ACHN (cell line): ENCODE measurements at regions not wholly inside any gene's neighbourhood (a gene's known extent, or its start where the extent isn't known, plus 50 kb on each side); places are given as distances from the start of the nearest gene placed in this dataset.

Experiments
- DNase-seq: peaks from one replicate; pipeline ENCODE4 v3.0.0-alpha.2; 2015
- in situ Hi-C: cut with HindIII; loops from 2 replicates; pipeline ENCODE4 v1.10.0; 2017; ENCODE audit warnings: low sequenced_read_pairs, low pct_ligation_motif_present, low pct_unique_long_range_greater_than_20kb

GRCh38 chr2:67713376-67713775, 316.2 kb downstream of the ETAA1 start:
- DNase-seq: no peak

GRCh38 chr2:67716895-67717396, 319.8 kb downstream of the ETAA1 start:
- in situ Hi-C loops: no loop called here
- no peak for DNase-seq

More at GRCh38 chr2:67713376-67713775, 316.2 kb downstream of the ETAA1 start:
- in situ Hi-C loops: no loop called here

GRCh38 chr2:67717692-67718091, 320.6 kb downstream of the ETAA1 start:
- DNase-seq: no peak
- in situ Hi-C loops: no loop called here

DNA sequence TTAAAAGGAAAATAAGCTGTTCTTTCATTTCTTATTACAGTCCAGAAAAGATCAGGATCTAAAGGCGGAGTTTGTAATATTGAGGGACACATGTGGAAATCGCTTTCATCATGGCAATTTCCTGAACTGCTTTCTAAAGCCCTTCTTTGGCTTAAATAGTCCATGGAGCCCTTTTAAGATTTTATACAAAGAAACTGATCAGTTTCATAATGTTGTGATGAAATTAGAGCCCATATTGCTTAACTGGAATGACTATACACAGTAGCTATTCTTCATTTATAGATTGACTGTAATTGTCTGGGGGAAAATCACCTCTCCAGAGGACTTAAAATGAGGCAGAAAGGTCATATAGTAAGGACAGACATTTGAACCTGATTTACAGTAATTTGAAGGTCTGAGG, 322.2 kb downstream of the ETAA1 start:
- no peak for DNase-seq
- in situ Hi-C loops: no loop called here

DNA sequence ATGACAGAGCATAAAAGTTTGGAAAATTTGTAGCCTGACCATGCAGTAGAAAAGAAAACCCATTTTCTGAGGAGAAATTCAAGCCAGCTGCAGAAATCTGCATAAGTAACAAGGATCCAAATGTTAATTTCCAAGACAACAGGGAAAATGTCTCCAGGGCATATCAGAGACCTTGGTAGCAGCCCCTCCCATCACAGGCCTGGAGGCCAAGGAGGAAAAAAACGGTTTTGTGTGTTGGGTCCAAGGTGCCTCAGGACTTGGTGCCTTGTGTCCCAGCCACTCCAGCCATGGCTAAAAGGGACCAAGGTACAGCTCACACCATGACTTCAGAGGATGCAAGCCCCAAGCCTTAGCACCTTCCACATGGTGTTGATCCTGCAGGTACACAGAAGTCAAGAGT, 324.4 kb downstream of the ETAA1 start:
- in situ Hi-C loops: no loop called here
- no peak for DNase-seq

DNA sequence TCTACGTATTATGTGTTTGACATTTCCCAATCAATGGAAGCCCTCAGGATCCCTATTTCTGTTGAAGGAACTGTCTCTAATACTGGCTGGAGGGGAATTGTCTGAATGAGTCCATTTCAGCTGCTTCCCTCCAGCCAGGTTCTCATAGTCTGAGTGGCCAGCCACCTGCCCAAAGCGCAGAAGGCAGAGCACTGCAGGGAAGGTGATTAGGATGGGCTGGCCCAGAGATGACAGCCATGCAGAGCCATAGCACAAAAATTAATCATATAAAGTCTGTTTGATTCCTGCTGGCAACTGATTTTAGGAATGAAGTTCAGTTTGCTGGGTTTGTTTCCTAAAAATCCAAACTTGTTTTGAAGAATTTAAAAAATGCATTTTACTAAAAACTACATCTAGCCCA, 327.1 kb downstream of the ETAA1 start:
- in situ Hi-C loops: no loop called here

GRCh38 chr2:67725731-67726130, 328.6 kb downstream of the ETAA1 start:
- in situ Hi-C loops: no loop called here
- DNase-seq: no peak

More for the DNA sequence above, 327.1 kb downstream of the ETAA1 start:
- no peak for DNase-seq

DNA sequence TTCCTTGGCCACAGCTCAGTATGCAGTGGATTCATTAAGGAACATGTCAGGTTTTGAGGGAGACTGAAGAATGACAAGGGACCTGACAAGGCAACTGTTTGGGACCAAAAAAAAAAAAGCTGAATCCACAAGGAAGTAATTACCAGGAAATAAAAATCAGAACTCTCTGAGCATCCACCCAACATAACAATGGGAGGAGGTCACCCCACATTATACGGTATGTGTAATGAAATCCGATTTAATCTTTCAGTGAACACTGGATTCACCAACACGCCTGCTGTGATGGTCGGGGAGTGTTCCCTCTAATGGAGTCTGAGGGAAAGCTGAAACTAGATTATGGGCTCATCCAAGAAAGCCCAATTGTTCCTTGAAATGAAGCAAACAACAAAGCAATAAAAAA, 329.3 kb downstream of the ETAA1 start:
- DNase-seq: no peak
- in situ Hi-C loops: no loop called here

DNA sequence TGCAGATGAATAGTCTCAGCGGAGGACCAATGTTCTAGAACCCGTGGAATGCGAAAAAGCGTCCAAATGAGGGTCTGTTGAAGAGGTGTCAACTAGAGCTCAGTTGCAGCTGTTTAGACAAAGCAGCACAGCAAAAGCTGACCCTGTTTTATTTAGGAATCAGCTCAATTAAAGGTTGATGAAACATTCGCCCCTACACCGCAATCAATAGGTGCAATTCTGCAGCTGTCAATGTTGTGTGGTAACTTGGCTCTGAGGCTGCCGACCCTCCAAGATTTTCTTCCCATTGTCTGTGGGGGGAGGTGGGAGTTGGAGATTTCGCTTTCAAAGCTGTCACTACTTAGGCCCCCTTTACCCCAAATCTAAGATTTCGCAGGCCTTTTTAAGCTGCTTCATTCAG, 330.0 kb downstream of the ETAA1 start:
- in situ Hi-C loops: no loop called here
- no peak for DNase-seq

- in situ Hi-C loops: no loop called here
- DNase-seq: no peak
Measured at GRCh38 chr2:67727623-67728022, 330.5 kb downstream of the ETAA1 start.

DNA sequence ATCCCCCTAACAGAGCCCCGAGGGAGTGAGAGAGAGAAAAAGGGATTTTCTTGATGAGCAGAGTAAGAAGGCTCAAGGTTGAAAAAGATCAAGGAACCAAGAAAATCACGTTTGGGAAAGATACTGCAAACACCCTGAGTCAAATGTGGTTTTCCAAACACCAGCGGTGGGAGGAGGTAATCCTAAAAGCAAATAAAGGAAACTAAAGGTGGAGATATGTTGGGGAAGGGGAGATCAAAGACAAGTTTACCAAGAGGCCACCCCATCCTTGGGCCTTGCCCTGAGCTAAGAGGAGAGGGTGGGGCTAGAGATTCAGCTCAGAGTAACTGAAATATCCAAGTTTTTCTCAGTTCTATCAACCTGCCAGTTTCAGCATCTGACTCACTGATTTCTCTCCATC, 332.3 kb downstream of the ETAA1 start:
- in situ Hi-C loops: no loop called here
- no peak for DNase-seq

- peak; percentile 47 for DNase-seq
- in situ Hi-C loops: no loop called here
Measured at GRCh38 chr2:67733517-67733916, 329.3 kb downstream of the C1D start.

- in situ Hi-C loops: no loop called here
- DNase-seq: no peak
Measured at GRCh38 chr2:67752199-67752598, 310.6 kb downstream of the C1D start.

GRCh38 chr2:67752969-67753368, 309.8 kb downstream of the C1D start:
- DNase-seq: no peak
- in situ Hi-C loops: no loop called here

DNA sequence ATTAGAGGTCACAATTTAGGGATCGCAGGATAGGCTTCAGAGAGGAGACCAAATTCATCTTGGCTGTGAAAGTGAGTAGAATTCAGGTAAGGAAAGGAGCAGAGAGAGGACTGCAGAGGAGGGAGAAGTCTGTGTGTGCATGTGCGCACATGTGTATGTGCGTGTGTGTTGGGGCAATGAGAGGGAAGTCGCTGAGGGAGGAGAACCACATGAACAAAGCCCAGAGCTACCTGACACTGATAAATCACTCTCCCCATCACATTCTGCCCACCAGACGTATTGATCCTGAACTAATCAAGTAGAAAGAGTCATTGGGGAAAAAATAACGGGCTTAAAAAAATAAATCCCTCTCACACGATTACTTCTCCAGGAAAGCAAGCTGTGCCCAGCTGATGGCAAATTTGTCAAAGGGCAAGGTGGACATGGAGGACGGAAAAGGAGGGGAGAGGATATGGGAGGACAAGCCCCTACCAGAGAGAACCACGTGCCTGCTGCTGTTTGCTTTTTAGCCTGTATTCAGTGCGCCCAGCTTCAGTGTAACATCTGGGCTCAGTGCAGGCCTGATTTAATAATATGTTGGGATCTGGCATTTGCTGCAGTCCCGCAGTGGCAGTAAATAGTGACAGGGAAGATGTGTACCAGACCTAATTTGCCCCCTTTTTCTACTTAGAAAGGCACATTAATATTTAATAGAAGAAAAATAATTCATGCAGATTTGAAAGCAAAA, 307.5 kb downstream of the C1D start:
- in situ Hi-C loops: no loop called here
- DNase-seq: no peak

- DNase-seq: no peak
- in situ Hi-C loops: no loop called here
Measured at GRCh38 chr2:67760995-67761394, 301.8 kb downstream of the C1D start.

- in situ Hi-C loops: no loop called here
- no peak for DNase-seq
Measured at GRCh38 chr2:67771380-67771779, 291.4 kb downstream of the C1D start.

- DNase-seq: no peak
- in situ Hi-C loops: no loop called here
Measured at GRCh38 chr2:67772216-67773170, 290.3 kb downstream of the C1D start.

DNA sequence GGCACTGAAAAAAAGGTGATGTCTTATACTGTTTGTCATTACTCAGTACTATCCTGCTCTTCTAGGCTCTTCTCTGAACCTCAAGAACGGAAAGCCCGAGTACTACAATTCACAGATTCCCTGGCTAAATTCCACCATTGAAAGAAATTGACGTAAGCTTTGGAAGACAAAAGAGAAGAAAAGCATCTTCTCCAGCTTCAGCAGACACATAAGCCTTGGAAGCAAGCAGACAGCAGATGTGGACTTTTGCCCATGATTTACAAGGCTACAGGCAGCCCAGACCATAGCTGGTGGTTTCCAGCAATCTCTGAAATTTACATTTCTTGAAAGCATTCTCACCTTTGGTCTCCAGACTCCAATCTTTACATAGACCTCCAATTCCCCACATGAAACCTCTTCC, 289.0 kb downstream of the C1D start:
- in situ Hi-C loops: no loop called here

GRCh38 chr2:67776276-67776675, 286.5 kb downstream of the C1D start:
- in situ Hi-C loops: no loop called here
- DNase-seq: peak; percentile 3

More for the DNA sequence above, 289.0 kb downstream of the C1D start:
- DNase-seq: no peak
